Right ventricle myocardium inferior (tissue), 1 donor: ENCODE measurements at regions not wholly inside any gene's neighbourhood (a gene's known extent, or its start where the extent isn't known, plus 50 kb on each side); places are given as distances from the start of the nearest gene placed in this dataset.
"Not testable (repeated sequence)": the region's sequence is repeated elsewhere in the genome, so short reads cannot be mapped to it uniquely, and the experiment has no call there.

Experiments used
- ATAC-seq: fragments of 200-7000 bp; cut with Tn5 transposase; one replicate; pipeline ENCODE4 v1.9.1; 2020; ENCODE audit warnings: mild to moderate bottlenecking, moderate library complexity
- DNase-seq: peaks from one replicate; pipeline ENCODE4 v3.0.0; 2021; ENCODE audit errors: missing footprints
- intact Hi-C: fragments of 100-400 bp; cut with DNase I; formaldehyde crosslinking; loops from one replicate; pipeline ENCODE4 v1.11.0; 2022
- donor health status: DM: no; HTN: yes; CAD: no; lungs with severe emphysema.

GRCh38 chr7:68381731-68382130 is 1216.5 kb upstream of the AUTS2 start:
- intact Hi-C loops = no loop called here
- ATAC-seq = no peak
- DNase-seq = no peak

- intact Hi-C loops = no loop called here
- DNase-seq (no peak), ATAC-seq (no peak)
Observed at GRCh38 chr7:68384581-68384980, 1213.7 kb upstream of the AUTS2 start.

GRCh38 chr7:68393051-68393450 is 1205.2 kb upstream of the AUTS2 start:
- ATAC-seq = no peak
- intact Hi-C loops = no loop called here
- no peak for DNase-seq

- no peak for DNase-seq
- intact Hi-C loops = no loop called here
- ATAC-seq = no peak
Observed at GRCh38 chr7:68394131-68394530, 1204.1 kb upstream of the AUTS2 start.

GRCh38 chr7:68399991-68400590 is 1198.2 kb upstream of the AUTS2 start:
- ATAC-seq = no peak
- intact Hi-C loops = no loop called here

GRCh38 chr7:68400783-68401182 is 1197.5 kb upstream of the AUTS2 start:
- DNase-seq (no peak), ATAC-seq (no peak)
- intact Hi-C loops = no loop called here

More at GRCh38 chr7:68399991-68400590, 1198.2 kb upstream of the AUTS2 start:
- no peak for DNase-seq

- intact Hi-C loops = no loop called here
- no peak for DNase-seq
Observed at GRCh38 chr7:68401313-68401712, 1197.0 kb upstream of the AUTS2 start.

GRCh38 chr7:68406480-68406879 is 1191.8 kb upstream of the AUTS2 start:
- no peak for DNase-seq
- no peak for ATAC-seq
- intact Hi-C loops = no loop called here

More at GRCh38 chr7:68401313-68401712, 1197.0 kb upstream of the AUTS2 start:
- ATAC-seq = no peak

- intact Hi-C loops = no loop called here
- DNase-seq (no peak), ATAC-seq (no peak)
Observed at GRCh38 chr7:68407460-68407859, 1190.8 kb upstream of the AUTS2 start.

GRCh38 chr7:68408873-68409272 is 1189.4 kb upstream of the AUTS2 start:
- intact Hi-C loops = no loop called here
- no peak for DNase-seq
- no peak for ATAC-seq

GRCh38 chr7:68409851-68410250 is 1188.4 kb upstream of the AUTS2 start:
- ATAC-seq (no peak), DNase-seq (no peak)
- intact Hi-C loops = no loop called here

- DNase-seq, intact Hi-C loops, ATAC-seq: not testable (repeated sequence)
Observed at GRCh38 chr7:68410693-68411092, 1187.6 kb upstream of the AUTS2 start.

GRCh38 chr7:68411742-68412141 is 1186.5 kb upstream of the AUTS2 start:
- ATAC-seq (no peak), DNase-seq (no peak)
- intact Hi-C loops = no loop called here

- no peak for DNase-seq
- intact Hi-C loops = no loop called here
- ATAC-seq = no peak
Observed at GRCh38 chr7:68414631-68415425, 1183.4 kb upstream of the AUTS2 start.

- no peak for ATAC-seq
- intact Hi-C loops = no loop called here
- DNase-seq = no peak
Observed at GRCh38 chr7:68417002-68417401, 1181.3 kb upstream of the AUTS2 start.

- intact Hi-C loops = no loop called here
- DNase-seq (no peak), ATAC-seq (no peak)
Observed at GRCh38 chr7:68417659-68418058, 1180.6 kb upstream of the AUTS2 start.

GRCh38 chr7:68420342-68421192 is 1177.7 kb upstream of the AUTS2 start:
- DNase-seq = no peak
- intact Hi-C loops = loop anchor here (2.0 to 10.0 kb wide), 2 partner anchors 102 to 236 kb away; no protein-coding TSS in a partner anchor

GRCh38 chr7:68421712-68422111 is 1176.6 kb upstream of the AUTS2 start:
- no peak for ATAC-seq

More at GRCh38 chr7:68420342-68421192, 1177.7 kb upstream of the AUTS2 start:
- peak; percentile 93 for ATAC-seq

GRCh38 chr7:68422281-68422680 is 1176.0 kb upstream of the AUTS2 start:
- intact Hi-C loops = loop anchor here (10.0 kb wide), 1 partner anchor 237 kb away; no protein-coding TSS in a partner anchor
- no peak for DNase-seq
- no peak for ATAC-seq

More at GRCh38 chr7:68421712-68422111, 1176.6 kb upstream of the AUTS2 start:
- DNase-seq = no peak
- intact Hi-C loops = loop anchor here (2.0 to 10.0 kb wide), 2 partner anchors 103 to 237 kb away; no protein-coding TSS in a partner anchor
